ENCODE measurements at regions not wholly inside any gene's neighbourhood (a gene's known extent, or its start where the extent isn't known, plus 50 kb on each side); places are given as distances from the start of the nearest gene placed in this dataset.

GRCh38 chr9:100848726-100849125, 179.8 kb upstream of the PLPPR1 start:
- TF ChIP-seq EZH2 (IDR thresholded peaks at IDR 0.05; ENCODE audit: low read length, unreplicated experiment) (no peak), CTCF (conservative IDR thresholded peaks at IDR 0.05; ENCODE audit: low read depth, low read length) (no peak)

Data from PC-3 (cell line).